GM23338 (cell line): ENCODE measurements at regions not wholly inside any gene's neighbourhood (a gene's known extent, or its start where the extent isn't known, plus 50 kb on each side); places are given as distances from the start of the nearest gene placed in this dataset.

Experiments used
- ATAC-seq: fragments of 200-7000 bp; cut with Tn5 transposase; 3 replicates; pipeline ENCODE4 v1.9.1; 2020
- DNase-seq: peaks from one replicate; pipeline ENCODE4 v3.0.0-alpha.2; 2015; ENCODE audit warnings: low spot score
- H2AFZ ChIP-seq: fragments of 200-600 bp; sonication (generic); 2 replicates; pipeline ENCODE4 v1.8.0; 2016; ENCODE audit warnings: antibody characterized with exemption, mild to moderate bottlenecking, moderate library complexity
- H3F3A ChIP-seq: fragments of 200-600 bp; sonication (generic); replicated peaks from 2 replicates; pipeline ENCODE4 v1.8.0; 2017; ENCODE audit warnings: antibody characterized with exemption, mixed run types, low read depth
- H3K27ac ChIP-seq: fragments of 200-600 bp; sonication (generic); 2 replicates; pipeline ENCODE4 v1.6.1; 2016; ENCODE audit warnings: low read depth
- H3K27me3 ChIP-seq: fragments of 200-600 bp; sonication (generic); 2 replicates; pipeline ENCODE4 v1.8.0; 2016; ENCODE audit warnings: mild to moderate bottlenecking, mixed run types, moderate library complexity; ENCODE audit not compliant: insufficient read depth
- H3K36me3 ChIP-seq: fragments of 200-600 bp; sonication (generic); 2 replicates; pipeline ENCODE4 v1.8.0; 2016; ENCODE audit warnings: mild to moderate bottlenecking; ENCODE audit not compliant: insufficient read depth
- H3K4me1 ChIP-seq: fragments of 200-600 bp; sonication (generic); 2 replicates; pipeline ENCODE4 v1.8.0; 2016; ENCODE audit warnings: mild to moderate bottlenecking, moderate library complexity; ENCODE audit not compliant: insufficient read depth
- H3K4me2 ChIP-seq: fragments of 200-600 bp; sonication (generic); 2 replicates; pipeline ENCODE4 v1.7.1; 2017; ENCODE audit warnings: mixed run types
- H3K4me3 ChIP-seq: fragments of 200-600 bp; sonication (generic); 2 replicates; pipeline ENCODE4 v1.6.1; 2016; ENCODE audit warnings: mixed run types
- H3K79me2 ChIP-seq: fragments of 200-600 bp; sonication (generic); replicated peaks from 2 replicates; pipeline ENCODE4 v1.8.0; 2017; ENCODE audit warnings: mild to moderate bottlenecking; ENCODE audit not compliant: insufficient read depth
- H3K9me2 ChIP-seq: fragments of 200-600 bp; sonication (generic); 2 replicates; pipeline ENCODE4 v1.8.0; 2017; ENCODE audit not compliant: insufficient read depth
- H4K20me1 ChIP-seq: fragments of 200-600 bp; sonication (generic); replicated peaks from 2 replicates; pipeline ENCODE4 v1.8.0; 2017; ENCODE audit warnings: mild to moderate bottlenecking; ENCODE audit not compliant: insufficient read depth
- H3K27ac Mint-ChIP-seq: 2 replicates; pipeline ENCODE4 v1.8.0; 2020; ENCODE audit warnings: inconsistent platforms, mild to moderate bottlenecking, moderate library complexity, mixed read lengths
- H3K27me3 Mint-ChIP-seq: 3 replicates; pipeline ENCODE4 v1.8.0; 2022; ENCODE audit warnings: low read depth, mild to moderate bottlenecking, moderate library complexity, mixed read lengths, inconsistent platforms; ENCODE audit not compliant: insufficient read depth, poor library complexity
- H3K36me3 Mint-ChIP-seq: 3 replicates; pipeline ENCODE4 v1.8.0; 2021; ENCODE audit warnings: low read depth, mild to moderate bottlenecking, inconsistent platforms, moderate library complexity, mixed read lengths
- H3K4me1 Mint-ChIP-seq: 3 replicates; pipeline ENCODE4 v1.8.0; 2020; ENCODE audit warnings: mild to moderate bottlenecking, inconsistent platforms, mixed read lengths
- H3K4me3 Mint-ChIP-seq: 3 replicates; pipeline ENCODE4 v1.8.0; 2021; ENCODE audit warnings: moderate library complexity, mild to moderate bottlenecking, inconsistent platforms, mixed read lengths
- H3K9me3 Mint-ChIP-seq: 3 replicates; pipeline ENCODE4 v1.8.0; 2020; ENCODE audit warnings: moderate library complexity, mild to moderate bottlenecking, inconsistent platforms, mixed read lengths
- CREB1 ChIP-seq: fragments of 250-450 bp; sonication (Bioruptor Pico); IDR thresholded peaks from 2 replicates; pipeline ENCODE4 v1.5.0; 2020; ENCODE audit warnings: low read depth, mild to moderate bottlenecking, moderate library complexity
- EZH2 ChIP-seq: fragments of 200-600 bp; sonication (generic); IDR thresholded peaks from one replicate; pipeline ENCODE4 v1.8.0; 2017; ENCODE audit warnings: antibody characterized with exemption, mild to moderate bottlenecking, low read depth; ENCODE audit not compliant: unreplicated experiment
- REST ChIP-seq: IDR thresholded peaks from one replicate; pipeline ENCODE4 v1.6.1; 2018; ENCODE audit warnings: antibody characterized with exemption; ENCODE audit not compliant: unreplicated experiment
- STAT1 ChIP-seq: IDR thresholded peaks from one replicate; pipeline ENCODE4 v1.6.1; 2016; ENCODE audit warnings: antibody characterized with exemption; ENCODE audit not compliant: unreplicated experiment
- ZNF114 ChIP-seq: fragments of 250-450 bp; sonication (Bioruptor Pico); IDR thresholded peaks from 2 replicates; pipeline ENCODE4 v1.5.0; 2020; ENCODE audit warnings: mild to moderate bottlenecking, moderate library complexity
- ZNF331 ChIP-seq: fragments of 250-450 bp; sonication (Bioruptor Pico); IDR thresholded peaks from 2 replicates; pipeline ENCODE4 v1.5.0; 2020; ENCODE audit warnings: low read depth, mild to moderate bottlenecking, moderate library complexity
- ZNF462 ChIP-seq: fragments of 250-450 bp; sonication (Bioruptor Pico); IDR thresholded peaks from 2 replicates; pipeline ENCODE4 v1.5.0; 2020; ENCODE audit warnings: mild to moderate bottlenecking, moderate library complexity

- no peaks in the 10 kb centered on the region for H3K36me3 ChIP-seq
- no peak for ATAC-seq
- no peak for DNase-seq
- no peak for TF ChIP-seq ZNF462
- no peak for TF ChIP-seq ZNF331 (CRISPR knock-in tag)
- TF ChIP-seq CREB1 (CRISPR knock-in tag): no peak
- H3K4me3 Mint-ChIP-seq: no peak overlapping the region
- no peaks in the 10 kb centered on the region for H3K79me2 ChIP-seq
- no peak overlapping the region for H3K4me2 ChIP-seq
- peaks cover 5% of the 10 kb centered on the region; the same call in 1 of the 2 replicates for H3K4me1 ChIP-seq
- no peak overlapping the region for H3K27ac Mint-ChIP-seq
- no peaks in the 10 kb centered on the region for H4K20me1 ChIP-seq
- no peaks in the 10 kb centered on the region for H3K9me3 Mint-ChIP-seq
- no peak overlapping the region for H3K4me3 ChIP-seq
- 0 out of 2 replicates have a peak, but pooled peaks cover 2% of the 10 kb centered on the region for H3F3A ChIP-seq
- peaks cover 2% of the 10 kb centered on the region for H3K27me3 Mint-ChIP-seq
- peaks cover 4% of the 10 kb centered on the region for H3K9me2 ChIP-seq
- no peaks in the 10 kb centered on the region for H3K36me3 Mint-ChIP-seq
- no peak overlapping the region for H3K27ac ChIP-seq
- peaks cover 1% of the 10 kb centered on the region; the same call in 2 of the 3 replicates for H3K4me1 Mint-ChIP-seq
- H3K27me3 ChIP-seq: no peaks in the 10 kb centered on the region
- H2AFZ ChIP-seq: no peak overlapping the region
Observed at GRCh38 chr15:31516874-31517273, 190.2 kb downstream of the KLF13 start.

- no peaks in the 10 kb centered on the region for H3K36me3 ChIP-seq
- no peaks in the 10 kb centered on the region for H3K36me3 Mint-ChIP-seq
- DNase-seq (no peak), ATAC-seq (no peak)
- H3K4me1 Mint-ChIP-seq: peaks cover 8% of the 10 kb centered on the region; the same call in 2 of the 3 replicates
- H3K27me3 Mint-ChIP-seq: peaks cover 4% of the 10 kb centered on the region
- H2AFZ ChIP-seq: no peak overlapping the region
- H3K9me2 ChIP-seq: peaks cover 4% of the 10 kb centered on the region
- H3K27ac Mint-ChIP-seq: no peak overlapping the region
- H3K4me1 ChIP-seq: peaks cover 8% of the 10 kb centered on the region; the same call in 1 of the 2 replicates
- TF ChIP-seq REST (no peak), STAT1 (no peak), EZH2 (no peak), ZNF114 (CRISPR knock-in tag) (no peak)
- no peaks in the 10 kb centered on the region for H3F3A ChIP-seq
- no peak overlapping the region for H3K4me2 ChIP-seq
- no peaks in the 10 kb centered on the region for H3K27me3 ChIP-seq
- no peak overlapping the region for H3K4me3 Mint-ChIP-seq
- no peaks in the 10 kb centered on the region for H4K20me1 ChIP-seq
- no peak overlapping the region for H3K27ac ChIP-seq
- no peaks in the 10 kb centered on the region for H3K9me3 Mint-ChIP-seq
- H3K79me2 ChIP-seq: no peaks in the 10 kb centered on the region
- no peak overlapping the region for H3K4me3 ChIP-seq
Observed at GRCh38 chr15:31517711-31518110, 191.1 kb downstream of the KLF13 start.
